HEK293 (cell line): ENCODE measurements at regions not wholly inside any gene's neighbourhood (a gene's known extent, or its start where the extent isn't known, plus 50 kb on each side); places are given as distances from the start of the nearest gene placed in this dataset.

Source experiments
- CTCF ChIA-PET: fragments of 350-600 bp; formaldehyde crosslinking; extraction: SDS; loops from one replicate; lab custom pipeline; 2021; ENCODE audit warnings: antibody characterized with exemption; lab: Yijun Ruan, JAX
- POLR2A ChIA-PET: fragments of 300-600 bp; formaldehyde crosslinking; extraction: SDS; loops from one replicate; lab custom pipeline; 2020; ENCODE audit warnings: antibody characterized with exemption, inconsistent platforms; lab: Yijun Ruan, JAX
- H3K27ac ChIP-seq: fragments of 200-500 bp; sonication (Bioruptor generic); 2 replicates; pipeline ENCODE4 v1.5.1; 2014; ENCODE audit warnings: low read depth, low read length, control low read depth, inconsistent platforms; ENCODE audit errors: extremely low read depth
- H3K36me3 ChIP-seq, 2 experiments: fragments of 200-500 bp in 1 of 2; sonication (Bioruptor generic) in 1 of 2; 1 replicate in 1 of 2; 2 replicates in 1 of 2; pipeline ENCODE4 v1.5.1; 2014 to 2017; ENCODE audit warnings: inconsistent platforms in 2 of 2, low read length in 2 of 2; ENCODE audit not compliant: control insufficient read depth in 2 of 2, insufficient read depth in 1 of 2
- H3K4me1 ChIP-seq: fragments of 200-500 bp; sonication (Bioruptor generic); 2 replicates; pipeline ENCODE4 v1.5.1; 2014; ENCODE audit warnings: mild to moderate bottlenecking, low read length, inconsistent platforms; ENCODE audit not compliant: control insufficient read depth, insufficient read depth
- H3K4me3 ChIP-seq: 2 replicates; pipeline ENCODE4 v1.5.1; 2011; ENCODE audit warnings: low read depth, mild to moderate bottlenecking, control low read depth, low read length, moderate library complexity
- H3K9me3 ChIP-seq: fragments of 200-500 bp; sonication (Bioruptor generic); 2 replicates; pipeline ENCODE4 v1.5.1; 2014; ENCODE audit warnings: low read depth, low read length, inconsistent platforms; ENCODE audit not compliant: control insufficient read depth, insufficient read depth
- BCL11A ChIP-seq: fragments of 450-650 bp; formaldehyde crosslinking; IDR thresholded peaks from 2 replicates; pipeline ENCODE4 v1.5.1; 2016; ENCODE audit warnings: low read depth, missing biosample characterization, missing genetic modification characterization
- HOXC10 ChIP-seq: sonication (generic); formaldehyde crosslinking; IDR thresholded peaks from 2 replicates; pipeline ENCODE4 v1.8.1; 2023; ENCODE audit warnings: mild to moderate bottlenecking, missing genetic modification reagents
- HOXD13 ChIP-seq: sonication (generic); formaldehyde crosslinking; IDR thresholded peaks from 2 replicates; pipeline ENCODE4 v1.8.0; 2022; ENCODE audit warnings: missing genetic modification reagents, borderline replicate concordance
- IKZF3 ChIP-seq: fragments of 450-650 bp; IDR thresholded peaks from 2 replicates; pipeline ENCODE4 v1.5.0; 2018; ENCODE audit warnings: missing biosample characterization, mild to moderate bottlenecking, missing genetic modification characterization, moderate library complexity
- KLF9 ChIP-seq: fragments of 450-650 bp; formaldehyde crosslinking; IDR thresholded peaks from 2 replicates; pipeline ENCODE4 v1.5.1; 2016; ENCODE audit warnings: missing biosample characterization, missing genetic modification characterization, low read depth
- SCRT2 ChIP-seq: fragments of 450-650 bp; formaldehyde crosslinking; IDR thresholded peaks from 2 replicates; pipeline ENCODE4 v1.5.1; 2016; ENCODE audit warnings: missing biosample characterization, missing genetic modification characterization
- YY2 ChIP-seq: fragments of 450-650 bp; formaldehyde crosslinking; IDR thresholded peaks from 2 replicates; pipeline ENCODE4 v1.5.1; 2016; ENCODE audit warnings: missing biosample characterization, missing genetic modification characterization
- ZFHX2 ChIP-seq: fragments of 450-650 bp; formaldehyde crosslinking; conservative IDR thresholded peaks from 2 replicates; pipeline ENCODE4 v1.5.1; 2016; ENCODE audit warnings: missing biosample characterization, missing genetic modification characterization
- ZFP3 ChIP-seq: fragments of 450-650 bp; formaldehyde crosslinking; IDR thresholded peaks from 2 replicates; pipeline ENCODE4 v1.5.1; 2016; ENCODE audit warnings: low read depth, missing biosample characterization, missing genetic modification characterization
- ZFP69B ChIP-seq: fragments of 450-650 bp; formaldehyde crosslinking; IDR thresholded peaks from 2 replicates; pipeline ENCODE4 v1.5.1; 2016; ENCODE audit warnings: missing biosample characterization, missing genetic modification characterization
- ZNF175 ChIP-seq: fragments of 450-650 bp; formaldehyde crosslinking; IDR thresholded peaks from 2 replicates; pipeline ENCODE4 v1.5.1; 2016; ENCODE audit warnings: missing biosample characterization, missing genetic modification characterization
- ZNF202 ChIP-seq: fragments of 450-650 bp; formaldehyde crosslinking; IDR thresholded peaks from 2 replicates; pipeline ENCODE4 v1.5.1; 2016; ENCODE audit warnings: missing biosample characterization, missing genetic modification characterization, borderline replicate concordance
- ZNF239 ChIP-seq: fragments of 450-650 bp; formaldehyde crosslinking; IDR thresholded peaks from 2 replicates; pipeline ENCODE4 v1.5.1; 2016; ENCODE audit warnings: missing biosample characterization, missing genetic modification characterization
- ZNF266 ChIP-seq: fragments of 450-650 bp; formaldehyde crosslinking; IDR thresholded peaks from 2 replicates; pipeline ENCODE4 v1.5.1; 2016; ENCODE audit warnings: missing biosample characterization, missing genetic modification characterization, low read depth
- ZNF292 ChIP-seq: fragments of 450-650 bp; formaldehyde crosslinking; IDR thresholded peaks from 2 replicates; pipeline ENCODE4 v1.5.1; 2016; ENCODE audit warnings: low read depth, missing biosample characterization, missing genetic modification characterization, borderline replicate concordance
- ZNF311 ChIP-seq: fragments of 450-650 bp; formaldehyde crosslinking; IDR thresholded peaks from 2 replicates; pipeline ENCODE4 v1.5.1; 2017; ENCODE audit warnings: missing biosample characterization, missing genetic modification characterization, borderline replicate concordance
- ZNF37A ChIP-seq: fragments of 450-650 bp; IDR thresholded peaks from 2 replicates; pipeline ENCODE4 v1.5.1; 2018; ENCODE audit warnings: missing biosample characterization, missing genetic modification characterization
- ZNF394 ChIP-seq: fragments of 450-650 bp; formaldehyde crosslinking; IDR thresholded peaks from 2 replicates; pipeline ENCODE4 v1.5.1; 2016; ENCODE audit warnings: missing biosample characterization, missing genetic modification characterization, mild to moderate bottlenecking, moderate library complexity, borderline replicate concordance
- ZNF514 ChIP-seq: fragments of 450-650 bp; formaldehyde crosslinking; IDR thresholded peaks from 2 replicates; pipeline ENCODE4 v1.5.1; 2016; ENCODE audit warnings: missing biosample characterization, missing genetic modification characterization
- ZNF561 ChIP-seq: fragments of 450-650 bp; IDR thresholded peaks from 2 replicates; pipeline ENCODE4 v1.5.1; 2018; ENCODE audit warnings: missing biosample characterization, missing genetic modification characterization, borderline replicate concordance
- ZNF610 ChIP-seq: fragments of 450-650 bp; formaldehyde crosslinking; IDR thresholded peaks from 2 replicates; pipeline ENCODE4 v1.5.1; 2016; ENCODE audit warnings: missing biosample characterization, missing genetic modification characterization, borderline replicate concordance
- ZNF660 ChIP-seq: fragments of 450-650 bp; IDR thresholded peaks from 2 replicates; pipeline ENCODE4 v1.5.1; 2018; ENCODE audit warnings: missing biosample characterization, mild to moderate bottlenecking, missing genetic modification characterization
- ZNF701 ChIP-seq: fragments of 450-650 bp; formaldehyde crosslinking; IDR thresholded peaks from 2 replicates; pipeline ENCODE4 v1.5.1; 2016; ENCODE audit warnings: missing biosample characterization, missing genetic modification characterization
- ZNF747 ChIP-seq: fragments of 450-650 bp; formaldehyde crosslinking; IDR thresholded peaks from 2 replicates; pipeline ENCODE4 v1.5.1; 2016; ENCODE audit warnings: missing biosample characterization, missing genetic modification characterization
- ZNF792 ChIP-seq: fragments of 450-650 bp; formaldehyde crosslinking; IDR thresholded peaks from 2 replicates; pipeline ENCODE4 v1.5.1; 2016; ENCODE audit warnings: missing biosample characterization, missing genetic modification characterization
- TF ChIP-seq, protein P1 (sequence below): sonication (generic); formaldehyde crosslinking; IDR thresholded peaks from 2 replicates; pipeline ENCODE4 v1.8.1; 2022; ENCODE audit warnings: mild to moderate bottlenecking, moderate library complexity, missing genetic modification reagents
- TF ChIP-seq, protein P2 (sequence below): fragments of 450-650 bp; formaldehyde crosslinking; IDR thresholded peaks from 2 replicates; pipeline ENCODE4 v1.5.1; 2016; ENCODE audit warnings: missing biosample characterization, missing genetic modification characterization, borderline replicate concordance
- TF ChIP-seq, protein P3 (sequence below): fragments of 450-650 bp; formaldehyde crosslinking; IDR thresholded peaks from 2 replicates; pipeline ENCODE4 v1.5.1; 2016; ENCODE audit warnings: missing biosample characterization, missing genetic modification characterization
- TF ChIP-seq, protein P4 (sequence below): fragments of 450-650 bp; formaldehyde crosslinking; IDR thresholded peaks from 2 replicates; pipeline ENCODE4 v1.5.1; 2016; ENCODE audit warnings: missing biosample characterization, missing genetic modification characterization

DNA sequence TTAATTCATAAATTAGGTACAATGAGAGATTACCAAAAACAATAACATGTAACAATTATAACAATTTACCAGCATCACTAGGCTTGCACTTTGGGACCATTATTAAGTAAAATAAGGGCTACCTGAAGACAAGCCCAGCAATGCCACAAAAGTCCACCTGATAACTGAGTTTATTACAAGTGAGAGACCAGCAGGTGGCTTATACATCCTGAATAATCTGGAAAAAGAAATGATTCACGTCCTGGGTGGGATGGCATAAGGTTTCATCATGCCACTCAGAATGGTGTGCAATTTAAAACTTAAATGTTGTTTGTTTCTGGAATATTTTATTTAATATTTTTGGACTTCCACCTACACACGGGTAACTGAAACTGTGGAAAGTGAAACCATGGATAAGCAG is 1287.1 kb upstream of the GBE1 start:
- POLR2A ChIA-PET = no interaction called here
- H3K36me3 ChIP-seq = no peaks in the 10 kb centered on the region
- no peak overlapping the region for H3K27ac ChIP-seq
- no peak overlapping the region for H3K4me3 ChIP-seq
- TF ChIP-seq ZNF561 (tag by site-specific recombination) = no peak
- TF ChIP-seq ZNF292 (tag by site-specific recombination) = no peak
- TF ChIP-seq ZNF701 (tag by site-specific recombination) = no peak
- no peak for TF ChIP-seq ZFHX2 (tag by site-specific recombination)
- TF ChIP-seq, protein P1, sequence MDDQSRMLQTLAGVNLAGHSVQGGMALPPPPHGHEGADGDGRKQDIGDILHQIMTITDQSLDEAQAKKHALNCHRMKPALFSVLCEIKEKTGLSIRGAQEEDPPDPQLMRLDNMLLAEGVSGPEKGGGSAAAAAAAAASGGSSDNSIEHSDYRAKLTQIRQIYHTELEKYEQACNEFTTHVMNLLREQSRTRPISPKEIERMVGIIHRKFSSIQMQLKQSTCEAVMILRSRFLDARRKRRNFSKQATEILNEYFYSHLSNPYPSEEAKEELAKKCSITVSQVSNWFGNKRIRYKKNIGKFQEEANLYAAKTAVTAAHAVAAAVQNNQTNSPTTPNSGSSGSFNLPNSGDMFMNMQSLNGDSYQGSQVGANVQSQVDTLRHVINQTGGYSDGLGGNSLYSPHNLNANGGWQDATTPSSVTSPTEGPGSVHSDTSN (CRISPR knock-in tag) = no peak
- TF ChIP-seq HOXC10 = no peak
- no peak for TF ChIP-seq ZNF175 (tag by site-specific recombination)
- TF ChIP-seq, protein P2, sequence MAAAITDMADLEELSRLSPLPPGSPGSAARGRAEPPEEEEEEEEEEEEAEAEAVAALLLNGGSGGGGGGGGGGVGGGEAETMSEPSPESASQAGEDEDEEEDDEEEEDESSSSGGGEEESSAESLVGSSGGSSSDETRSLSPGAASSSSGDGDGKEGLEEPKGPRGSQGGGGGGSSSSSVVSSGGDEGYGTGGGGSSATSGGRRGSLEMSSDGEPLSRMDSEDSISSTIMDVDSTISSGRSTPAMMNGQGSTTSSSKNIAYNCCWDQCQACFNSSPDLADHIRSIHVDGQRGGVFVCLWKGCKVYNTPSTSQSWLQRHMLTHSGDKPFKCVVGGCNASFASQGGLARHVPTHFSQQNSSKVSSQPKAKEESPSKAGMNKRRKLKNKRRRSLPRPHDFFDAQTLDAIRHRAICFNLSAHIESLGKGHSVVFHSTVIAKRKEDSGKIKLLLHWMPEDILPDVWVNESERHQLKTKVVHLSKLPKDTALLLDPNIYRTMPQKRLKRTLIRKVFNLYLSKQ = no peak
- CTCF ChIA-PET = no interaction called here
- H3K9me3 ChIP-seq = no peaks in the 10 kb centered on the region
- no peaks in the 10 kb centered on the region for H3K4me1 ChIP-seq

GRCh38 chr3:83039422-83039821 is 1278.0 kb upstream of the GBE1 start:
- Histone ChIP-seq H3K27ac (no peak overlapping the region), H3K9me3 (no peaks in the 10 kb centered on the region), H3K4me3 (no peak overlapping the region), H3K36me3 (no peaks in the 10 kb centered on the region), H3K4me1 (no peaks in the 10 kb centered on the region)
- TF ChIP-seq ZNF311 (no peak), BCL11A (tag by site-specific recombination) (no peak), HOXD13 (no peak), ZNF175 (tag by site-specific recombination) (no peak), IKZF3 (tag by site-specific recombination) (no peak), ZNF792 (no peak)
- TF ChIP-seq, protein P3, sequence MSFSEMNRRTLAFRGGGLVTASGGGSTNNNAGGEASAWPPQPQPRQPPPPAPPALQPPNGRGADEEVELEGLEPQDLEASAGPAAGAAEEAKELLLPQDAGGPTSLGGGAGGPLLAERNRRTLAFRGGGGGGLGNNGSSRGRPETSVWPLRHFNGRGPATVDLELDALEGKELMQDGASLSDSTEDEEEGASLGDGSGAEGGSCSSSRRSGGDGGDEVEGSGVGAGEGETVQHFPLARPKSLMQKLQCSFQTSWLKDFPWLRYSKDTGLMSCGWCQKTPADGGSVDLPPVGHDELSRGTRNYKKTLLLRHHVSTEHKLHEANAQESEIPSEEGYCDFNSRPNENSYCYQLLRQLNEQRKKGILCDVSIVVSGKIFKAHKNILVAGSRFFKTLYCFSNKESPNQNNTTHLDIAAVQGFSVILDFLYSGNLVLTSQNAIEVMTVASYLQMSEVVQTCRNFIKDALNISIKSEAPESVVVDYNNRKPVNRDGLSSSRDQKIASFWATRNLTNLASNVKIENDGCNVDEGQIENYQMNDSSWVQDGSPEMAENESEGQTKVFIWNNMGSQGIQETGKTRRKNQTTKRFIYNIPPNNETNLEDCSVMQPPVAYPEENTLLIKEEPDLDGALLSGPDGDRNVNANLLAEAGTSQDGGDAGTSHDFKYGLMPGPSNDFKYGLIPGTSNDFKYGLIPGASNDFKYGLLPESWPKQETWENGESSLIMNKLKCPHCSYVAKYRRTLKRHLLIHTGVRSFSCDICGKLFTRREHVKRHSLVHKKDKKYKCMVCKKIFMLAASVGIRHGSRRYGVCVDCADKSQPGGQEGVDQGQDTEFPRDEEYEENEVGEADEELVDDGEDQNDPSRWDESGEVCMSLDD (tag by site-specific recombination) = no peak
- CTCF ChIA-PET = no interaction called here
- POLR2A ChIA-PET = no interaction called here

GRCh38 chr3:83035704-83036010 is 1274.2 kb upstream of the GBE1 start:
- Histone ChIP-seq H3K9me3 (no peaks in the 10 kb centered on the region), H3K4me3 (no peak overlapping the region), H3K36me3 (no peaks in the 10 kb centered on the region), H3K4me1 (no peaks in the 10 kb centered on the region), H3K27ac (no peak overlapping the region)
- ChIA-PET POLR2A (no interaction called here), CTCF (no interaction called here)
- TF ChIP-seq ZNF202 (tag by site-specific recombination) = no peak
- TF ChIP-seq ZNF660 (tag by site-specific recombination) = no peak
- TF ChIP-seq ZNF266 (tag by site-specific recombination) = no peak
- no peak for TF ChIP-seq KLF9 (tag by site-specific recombination)
- TF ChIP-seq ZNF394 (tag by site-specific recombination) = no peak
- TF ChIP-seq ZNF239 (tag by site-specific recombination) = no peak
- TF ChIP-seq ZNF747 (tag by site-specific recombination) = no peak
- TF ChIP-seq ZNF37A (tag by site-specific recombination) = no peak
- TF ChIP-seq YY2 (tag by site-specific recombination) = no peak
- no peak for TF ChIP-seq ZFP69B
- no peak for TF ChIP-seq ZNF514 (tag by site-specific recombination)
- TF ChIP-seq, protein P4, sequence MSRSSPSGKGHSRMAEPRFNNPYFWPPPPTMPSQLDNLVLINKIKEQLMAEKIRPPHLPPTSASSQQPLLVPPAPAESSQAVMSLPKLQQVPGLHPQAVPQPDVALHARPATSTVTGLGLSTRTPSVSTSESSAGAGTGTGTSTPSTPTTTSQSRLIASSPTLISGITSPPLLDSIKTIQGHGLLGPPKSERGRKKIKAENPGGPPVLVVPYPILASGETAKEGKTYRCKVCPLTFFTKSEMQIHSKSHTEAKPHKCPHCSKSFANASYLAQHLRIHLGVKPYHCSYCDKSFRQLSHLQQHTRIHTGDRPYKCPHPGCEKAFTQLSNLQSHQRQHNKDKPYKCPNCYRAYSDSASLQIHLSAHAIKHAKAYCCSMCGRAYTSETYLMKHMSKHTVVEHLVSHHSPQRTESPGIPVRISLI (tag by site-specific recombination) = no peak
- TF ChIP-seq ZFP3 = no peak
- no peak for TF ChIP-seq ZNF792
- no peak for TF ChIP-seq SCRT2 (tag by site-specific recombination)
- TF ChIP-seq ZNF610 (tag by site-specific recombination) = no peak
